ENCODE measurements at regions not wholly inside any gene's neighbourhood (a gene's known extent, or its start where the extent isn't known, plus 50 kb on each side); places are given as distances from the start of the nearest gene placed in this dataset.

DNA sequence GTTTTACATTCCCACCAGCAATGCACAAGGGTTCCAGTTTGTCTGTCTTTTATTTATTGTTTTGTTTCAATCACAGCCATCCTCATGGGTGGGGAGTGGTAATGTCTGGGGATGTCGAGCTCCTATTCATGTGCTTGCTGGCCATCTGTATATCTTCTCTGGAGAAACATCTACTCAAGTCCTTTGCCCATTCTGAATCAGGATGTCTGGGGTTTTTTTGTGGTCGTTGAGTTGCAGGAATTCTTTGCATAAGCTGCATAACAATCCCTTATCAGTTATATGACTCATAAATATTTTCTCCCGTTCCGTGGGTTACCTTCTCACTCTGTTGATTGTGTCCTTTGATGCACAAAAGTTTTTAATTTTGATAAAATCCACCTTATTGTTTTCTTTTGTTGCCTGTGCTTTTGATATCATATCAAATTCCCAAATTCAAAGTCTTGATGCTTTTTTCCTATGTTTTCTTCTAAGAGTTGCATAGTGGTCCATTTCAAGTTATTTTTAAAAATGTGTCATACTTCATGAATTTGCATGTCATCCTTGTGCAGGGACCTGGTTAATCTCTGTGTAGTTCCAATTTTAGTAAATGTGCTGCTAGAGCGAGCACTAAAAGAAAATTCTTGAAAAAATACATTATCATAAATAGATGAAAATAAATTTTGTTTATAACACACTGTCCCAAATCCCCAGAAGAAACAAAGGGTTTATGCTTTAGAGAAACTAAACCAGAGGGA lies 54.9 kb upstream of the PDE10A start:
- TF ChIP-seq, protein P1, sequence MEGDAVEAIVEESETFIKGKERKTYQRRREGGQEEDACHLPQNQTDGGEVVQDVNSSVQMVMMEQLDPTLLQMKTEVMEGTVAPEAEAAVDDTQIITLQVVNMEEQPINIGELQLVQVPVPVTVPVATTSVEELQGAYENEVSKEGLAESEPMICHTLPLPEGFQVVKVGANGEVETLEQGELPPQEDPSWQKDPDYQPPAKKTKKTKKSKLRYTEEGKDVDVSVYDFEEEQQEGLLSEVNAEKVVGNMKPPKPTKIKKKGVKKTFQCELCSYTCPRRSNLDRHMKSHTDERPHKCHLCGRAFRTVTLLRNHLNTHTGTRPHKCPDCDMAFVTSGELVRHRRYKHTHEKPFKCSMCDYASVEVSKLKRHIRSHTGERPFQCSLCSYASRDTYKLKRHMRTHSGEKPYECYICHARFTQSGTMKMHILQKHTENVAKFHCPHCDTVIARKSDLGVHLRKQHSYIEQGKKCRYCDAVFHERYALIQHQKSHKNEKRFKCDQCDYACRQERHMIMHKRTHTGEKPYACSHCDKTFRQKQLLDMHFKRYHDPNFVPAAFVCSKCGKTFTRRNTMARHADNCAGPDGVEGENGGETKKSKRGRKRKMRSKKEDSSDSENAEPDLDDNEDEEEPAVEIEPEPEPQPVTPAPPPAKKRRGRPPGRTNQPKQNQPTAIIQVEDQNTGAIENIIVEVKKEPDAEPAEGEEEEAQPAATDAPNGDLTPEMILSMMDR (IDR thresholded peaks at IDR 0.05), result no peak
- Histone ChIP-seq H3K4me1 (no peaks in the 10 kb centered on the region), H3K27ac (no peak overlapping the region), H3K36me3 (no peaks in the 10 kb centered on the region), H3K27me3 (no peaks in the 10 kb centered on the region), H3K9me3 (no peaks in the 10 kb centered on the region), H3K4me3 (no peak overlapping the region)
- DNase-seq (ENCODE audit: low spot score), result no peak

DNA sequence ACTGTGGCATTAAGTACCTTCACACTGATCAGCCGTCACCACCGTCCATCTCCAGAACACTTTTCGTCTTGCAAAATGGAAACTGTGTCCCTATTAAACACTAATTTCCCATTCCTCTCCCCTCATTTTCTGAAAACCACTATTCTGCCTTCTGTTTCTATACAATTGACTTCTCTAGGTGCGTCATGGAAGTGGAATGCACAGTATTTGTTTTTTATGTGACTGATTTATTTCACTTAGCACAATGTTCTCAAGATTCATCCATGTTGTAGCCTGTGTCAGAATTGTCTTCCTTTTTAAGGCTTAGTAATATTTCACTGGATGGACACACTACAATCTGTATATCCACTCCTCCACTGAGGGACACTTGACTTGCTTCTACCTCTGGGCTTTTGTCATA lies 53.8 kb upstream of the PDE10A start:
- Histone ChIP-seq H3K4me1 (no peaks in the 10 kb centered on the region), H3K4me3 (no peak overlapping the region), H3K36me3 (no peaks in the 10 kb centered on the region), H3K27me3 (no peaks in the 10 kb centered on the region), H3K9me3 (no peaks in the 10 kb centered on the region), H3K27ac (no peak overlapping the region)
- no peak for DNase-seq (ENCODE audit: low spot score)
- TF ChIP-seq, protein P1 (IDR thresholded peaks at IDR 0.05), result no peak

DNA sequence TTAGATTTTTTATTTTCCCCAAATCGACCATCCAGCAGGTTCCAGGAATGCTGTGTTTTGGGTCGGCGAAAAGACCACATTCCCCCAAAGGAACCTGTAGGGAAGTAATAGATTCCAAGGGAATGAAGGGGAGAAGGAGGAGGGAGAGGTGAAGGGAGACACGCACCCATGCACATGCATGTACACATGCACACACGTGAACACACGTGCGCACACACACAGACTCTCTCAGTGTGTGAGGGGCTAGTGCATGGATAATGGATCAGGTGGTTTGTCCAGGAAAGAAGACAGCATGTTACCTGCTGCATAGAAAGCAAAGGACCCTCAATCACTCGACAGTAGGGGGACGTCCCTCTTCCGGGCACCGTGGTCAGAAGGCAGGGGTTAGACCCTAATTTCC lies 52.4 kb upstream of the PDE10A start:
- Histone ChIP-seq H3K27ac (no peak overlapping the region), H3K36me3 (no peaks in the 10 kb centered on the region), H3K9me3 (no peaks in the 10 kb centered on the region), H3K27me3 (no peaks in the 10 kb centered on the region), H3K4me3 (no peak overlapping the region), H3K4me1 (no peaks in the 10 kb centered on the region)
- TF ChIP-seq, protein P1 (IDR thresholded peaks at IDR 0.05), result no peak
- no peak for DNase-seq (ENCODE audit: low spot score)

DNA sequence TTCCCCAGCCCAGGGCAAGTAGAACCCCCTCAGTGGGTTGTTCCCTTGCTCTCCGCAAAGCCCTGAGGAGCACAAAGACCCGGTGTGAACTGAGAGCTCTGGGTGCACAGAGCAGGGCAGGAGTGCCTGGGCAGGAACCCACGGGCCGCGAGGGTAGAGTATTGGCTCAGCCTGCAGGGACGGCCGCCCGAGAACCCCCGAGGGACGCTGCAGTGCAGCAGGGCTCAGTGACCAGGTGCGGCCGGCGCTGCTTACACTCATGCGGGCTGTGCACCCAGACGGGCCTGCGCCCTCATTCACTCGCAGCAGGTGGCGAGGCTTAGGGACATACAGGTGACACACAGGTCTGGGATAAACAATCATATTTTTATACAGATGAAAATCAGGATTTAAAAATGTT lies 51.9 kb upstream of the PDE10A start:
- no peaks in the 10 kb centered on the region for H3K36me3 ChIP-seq
- H3K27me3 ChIP-seq, result no peaks in the 10 kb centered on the region
- H3K4me1 ChIP-seq, result no peaks in the 10 kb centered on the region
- H3K9me3 ChIP-seq, result no peaks in the 10 kb centered on the region
- no peak overlapping the region for H3K27ac ChIP-seq
- no peak overlapping the region for H3K4me3 ChIP-seq
- TF ChIP-seq, protein P1 (IDR thresholded peaks at IDR 0.05), result no peak
- no peak for DNase-seq (ENCODE audit: low spot score)

DNA sequence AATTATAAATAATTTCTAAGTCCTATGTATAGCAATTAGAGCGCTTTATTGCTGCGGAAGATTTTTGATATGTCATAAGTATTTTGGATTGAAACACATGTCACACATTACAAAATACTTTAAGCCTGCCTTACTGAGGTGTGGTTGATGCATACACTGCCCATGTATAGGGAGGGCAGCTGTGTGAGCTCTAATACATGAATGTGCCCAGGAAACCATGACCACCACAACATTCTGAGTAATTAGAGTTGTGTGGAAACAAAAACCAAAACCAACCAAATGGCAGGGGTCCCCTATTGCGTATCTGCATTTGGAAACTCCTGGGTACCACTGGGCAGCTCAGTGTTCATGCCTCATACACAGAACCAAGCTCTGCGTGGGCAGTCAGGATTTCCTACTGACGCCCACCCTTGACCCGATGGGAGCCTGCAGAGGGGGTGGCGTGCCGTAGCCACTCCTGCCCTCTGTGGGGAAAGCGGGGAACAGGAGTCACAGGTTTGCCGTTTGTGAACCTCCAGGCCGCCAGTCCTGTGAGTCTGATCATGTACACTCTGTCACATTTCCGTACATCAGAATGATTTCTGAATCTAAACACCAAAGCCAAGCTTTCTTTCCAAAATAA lies 50.9 kb upstream of the PDE10A start:
- Histone ChIP-seq H3K4me1 (no peaks in the 10 kb centered on the region), H3K4me3 (no peak overlapping the region), H3K27ac (no peak overlapping the region), H3K27me3 (no peaks in the 10 kb centered on the region), H3K9me3 (no peaks in the 10 kb centered on the region), H3K36me3 (no peaks in the 10 kb centered on the region)
- TF ChIP-seq, protein P1 (IDR thresholded peaks at IDR 0.05), result no peak
- DNase-seq (ENCODE audit: low spot score), result no peak
